Mucosa of descending colon (tissue), 3 donors: ENCODE measurements at regions not wholly inside any gene's neighbourhood (a gene's known extent, or its start where the extent isn't known, plus 50 kb on each side); places are given as distances from the start of the nearest gene placed in this dataset.

Source experiments
- ATAC-seq: fragments of 200-7000 bp; cut with Tn5 transposase; one replicate; pipeline ENCODE4 v1.9.1; 2020; ENCODE audit warnings: mild to moderate bottlenecking, moderate library complexity
- DNase-seq, 3 donors: peaks; one replicate each; pipeline ENCODE4 v3.0.0-alpha.2; 2020
- H3K36me3 ChIP-seq: fragments of 200-600 bp; one replicate; pipeline ENCODE4 v1.8.0; 2021; ENCODE audit warnings: low read depth, mild to moderate bottlenecking
- H3K4me1 ChIP-seq: fragments of 200-600 bp; one replicate; pipeline ENCODE4 v1.8.0; 2021; ENCODE audit warnings: low read depth, mild to moderate bottlenecking
- H3K4me3 ChIP-seq: fragments of 200-600 bp; one replicate; pipeline ENCODE4 v1.8.0; 2021; ENCODE audit warnings: mild to moderate bottlenecking
- H3K9me3 ChIP-seq: fragments of 200-600 bp; one replicate; pipeline ENCODE4 v1.8.0; 2021; ENCODE audit warnings: mild to moderate bottlenecking
- CTCF ChIP-seq: fragments of 200-600 bp; IDR thresholded peaks from one replicate; pipeline ENCODE4 v1.8.0; 2022; ENCODE audit warnings: antibody characterized with exemption, mild to moderate bottlenecking
- intact Hi-C, 2 donors: fragments of 100-400 bp; cut with DNase I in 1 of 2; cut with micrococcal nuclease in 1 of 2; formaldehyde crosslinking; loops; one replicate each; pipeline versions ENCODE4 v1.11.0 to v1.11.1; 2022; cut with DNase I, micrococcal nuclease
- donor health status: DM: no; HTN: no; CAD: no; lungs with moderate emphysema.
- donor health status: DM: no; HTN: no; CAD: no.
- donor health status: DM: no; HTN: yes; CAD: no.

DNA sequence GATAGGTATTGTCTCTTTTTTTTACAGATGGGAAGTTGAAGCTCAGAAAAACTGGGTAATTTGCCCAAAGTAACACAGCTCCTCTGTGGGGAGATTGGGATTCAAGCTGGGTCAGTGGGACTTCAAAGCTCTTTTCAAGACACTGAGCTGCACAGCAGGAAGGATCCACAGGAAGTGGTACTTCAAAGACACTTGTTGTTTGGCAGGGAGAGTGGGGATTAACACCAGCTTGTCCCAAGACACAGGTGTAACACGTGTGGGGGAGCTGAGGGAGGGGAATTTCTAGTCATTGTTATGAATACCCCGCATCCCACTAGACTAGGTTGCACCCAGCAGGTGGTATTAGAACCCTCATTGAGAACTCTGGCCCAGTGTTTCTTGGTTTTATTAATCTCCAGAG, 116.0 kb downstream of the FOXB1 start:
- Histone ChIP-seq H3K36me3 (no peaks in the 10 kb centered on the region), H3K4me3 (no peak overlapping the region), H3K4me1 (no peaks in the 10 kb centered on the region), H3K9me3 (no peaks in the 10 kb centered on the region)
- no peak for ATAC-seq
- DNase-seq: no peak
- intact Hi-C loops: no loop called here
- no peak for TF ChIP-seq CTCF

- H3K36me3 ChIP-seq: no peaks in the 10 kb centered on the region
- ATAC-seq (no peak), DNase-seq (no peak)
- intact Hi-C loops: no loop called here
- no peaks in the 10 kb centered on the region for H3K4me1 ChIP-seq
- no peaks in the 10 kb centered on the region for H3K9me3 ChIP-seq
- no peak overlapping the region for H3K4me3 ChIP-seq
- no peak for TF ChIP-seq CTCF
Measured at GRCh38 chr15:60121845-60122244, 117.7 kb downstream of the FOXB1 start.

DNA sequence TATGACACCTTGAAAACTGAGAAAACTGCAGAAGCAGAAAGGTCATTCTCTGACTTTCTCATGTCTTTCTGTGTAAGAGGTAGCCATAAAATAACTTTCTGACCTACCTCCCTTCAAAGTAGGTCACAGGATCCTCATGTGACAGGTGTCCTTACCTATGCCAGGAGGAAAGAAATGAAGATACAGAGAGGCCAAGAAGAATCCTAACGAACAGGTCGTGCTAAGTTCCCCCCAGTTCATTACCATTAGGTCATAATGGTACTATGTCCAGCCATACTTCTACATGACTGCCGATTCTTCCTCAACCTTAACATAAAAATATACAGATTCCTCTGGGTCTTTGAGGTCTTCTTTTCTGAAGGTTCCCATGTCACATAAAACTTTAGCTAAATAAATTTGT, 118.6 kb downstream of the FOXB1 start:
- TF ChIP-seq CTCF: no peak
- no peak for DNase-seq
- intact Hi-C loops: no loop called here
- Histone ChIP-seq H3K4me3 (no peak overlapping the region), H3K4me1 (no peaks in the 10 kb centered on the region), H3K9me3 (no peaks in the 10 kb centered on the region), H3K36me3 (no peaks in the 10 kb centered on the region)
- no peak for ATAC-seq

GRCh38 chr15:60124460-60125070, 120.5 kb downstream of the FOXB1 start:
- no peaks in the 10 kb centered on the region for H3K36me3 ChIP-seq
- no peak for TF ChIP-seq CTCF
- intact Hi-C loops: no loop called here
- no peak for DNase-seq
- no peaks in the 10 kb centered on the region for H3K9me3 ChIP-seq
- H3K4me1 ChIP-seq: no peaks in the 10 kb centered on the region
- ATAC-seq: no peak
- H3K4me3 ChIP-seq: no peak overlapping the region

DNA sequence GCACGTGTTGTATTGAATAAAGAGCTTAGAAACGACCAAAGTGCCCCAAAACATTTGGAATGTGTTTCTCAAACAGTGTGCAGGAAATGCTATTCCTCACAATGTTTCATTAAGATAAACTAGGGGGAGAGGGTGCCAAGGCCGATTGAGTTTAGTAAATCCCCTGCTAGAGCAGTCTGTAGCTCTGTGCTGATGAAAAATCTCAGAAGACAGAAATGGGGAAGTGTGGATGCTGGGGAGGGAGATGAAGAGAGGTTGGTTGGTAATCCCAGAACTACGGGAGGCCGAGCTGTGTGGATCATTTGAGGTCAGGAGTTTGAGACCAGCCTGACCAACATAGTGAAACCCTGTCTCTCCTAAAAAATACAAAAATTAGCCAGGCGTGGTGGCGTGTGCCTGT, 121.2 kb downstream of the FOXB1 start:
- no peak for TF ChIP-seq CTCF
- Histone ChIP-seq H3K36me3 (no peaks in the 10 kb centered on the region), H3K4me1 (no peaks in the 10 kb centered on the region), H3K4me3 (no peak overlapping the region), H3K9me3 (no peaks in the 10 kb centered on the region)
- intact Hi-C loops: no loop called here
- DNase-seq: no peak
- no peak for ATAC-seq

- TF ChIP-seq CTCF: no peak
- Histone ChIP-seq H3K4me3 (no peak overlapping the region), H3K36me3 (no peaks in the 10 kb centered on the region), H3K9me3 (no peaks in the 10 kb centered on the region), H3K4me1 (no peaks in the 10 kb centered on the region)
- intact Hi-C loops: no loop called here
- ATAC-seq (no peak), DNase-seq (no peak)
Measured at GRCh38 chr15:60126200-60126599, 122.1 kb downstream of the FOXB1 start.
